ENCODE measurements at regions not wholly inside any gene's neighbourhood (a gene's known extent, or its start where the extent isn't known, plus 50 kb on each side); places are given as distances from the start of the nearest gene placed in this dataset.
"Not testable (repeated sequence)": the region's sequence is repeated elsewhere in the genome, so short reads cannot be mapped to it uniquely, and the experiment has no call there.

GRCh38 chrX:42175843-42176242 lies 252.5 kb upstream of the CASK start:
- DNase-seq (ENCODE audit: low read depth in 4 of 4, low spot score in 3 of 4) = no peak

- DNase-seq (ENCODE audit: low read depth in 4 of 4, low spot score in 3 of 4) = not testable (repeated sequence)
Observed at GRCh38 chrX:42157923-42158322, 234.6 kb upstream of the CASK start.

- DNase-seq (ENCODE audit: low read depth in 4 of 4, low spot score in 3 of 4) = no peak
Observed at GRCh38 chrX:42151808-42152207, 228.5 kb upstream of the CASK start.

GRCh38 chrX:42149765-42150164 lies 226.4 kb upstream of the CASK start:
- no peak for DNase-seq (ENCODE audit: low read depth in 4 of 4, low spot score in 3 of 4)

GRCh38 chrX:42149281-42149680 lies 225.9 kb upstream of the CASK start:
- DNase-seq (ENCODE audit: low read depth in 4 of 4, low spot score in 3 of 4) = no peak

GRCh38 chrX:42143866-42144592 lies 220.7 kb upstream of the CASK start:
- DNase-seq (ENCODE audit: low read depth in 4 of 4, low spot score in 3 of 4) = peak in 3 of 4 donors; percentile 16 to 43 (median 38)

GRCh38 chrX:42140320-42140719 lies 217.0 kb upstream of the CASK start:
- no peak for DNase-seq (ENCODE audit: low read depth in 4 of 4, low spot score in 3 of 4)

GRCh38 chrX:42135583-42136228 lies 212.4 kb upstream of the CASK start:
- DNase-seq (ENCODE audit: low read depth in 4 of 4, low spot score in 3 of 4) = no peak

- DNase-seq (ENCODE audit: low read depth in 4 of 4, low spot score in 3 of 4) = no peak
Observed at GRCh38 chrX:42131856-42132255, 208.5 kb upstream of the CASK start.

- no peak for DNase-seq (ENCODE audit: low read depth in 4 of 4, low spot score in 3 of 4)
Observed at GRCh38 chrX:42129022-42129940, 205.9 kb upstream of the CASK start.

GRCh38 chrX:42128587-42128986 lies 205.2 kb upstream of the CASK start:
- no peak for DNase-seq (ENCODE audit: low read depth in 4 of 4, low spot score in 3 of 4)

GRCh38 chrX:42128020-42128419 lies 204.7 kb upstream of the CASK start:
- no peak for DNase-seq (ENCODE audit: low read depth in 4 of 4, low spot score in 3 of 4)

GRCh38 chrX:42127563-42127962 lies 204.2 kb upstream of the CASK start:
- DNase-seq (ENCODE audit: low read depth in 4 of 4, low spot score in 3 of 4) = no peak

GRCh38 chrX:42123369-42123768 lies 200.0 kb upstream of the CASK start:
- no peak for DNase-seq (ENCODE audit: low read depth in 4 of 4, low spot score in 3 of 4)

- no peak for DNase-seq (ENCODE audit: low read depth in 4 of 4, low spot score in 3 of 4)
Observed at GRCh38 chrX:42119076-42119475, 195.7 kb upstream of the CASK start.

GRCh38 chrX:42117318-42117717 lies 194.0 kb upstream of the CASK start:
- no peak for DNase-seq (ENCODE audit: low read depth in 4 of 4, low spot score in 3 of 4)

GRCh38 chrX:42109428-42109827 lies 186.1 kb upstream of the CASK start:
- DNase-seq (ENCODE audit: low read depth in 4 of 4, low spot score in 3 of 4) = no peak

- DNase-seq (ENCODE audit: low read depth in 4 of 4, low spot score in 3 of 4) = no peak
Observed at GRCh38 chrX:42107495-42108488, 184.4 kb upstream of the CASK start.

GRCh38 chrX:42106556-42106955 lies 183.2 kb upstream of the CASK start:
- DNase-seq (ENCODE audit: low read depth in 4 of 4, low spot score in 3 of 4) = peak in 2 of 4 donors; percentile 4 to 5

All from right renal pelvis (tissue), 4 donors.